Activated gamma-delta T cell treated with anti-CD3 and anti-CD28 coated beads, Interleukin-2, amount 50 U/mL, for 16 hours (primary cell): ENCODE measurements at regions not wholly inside any gene's neighbourhood (a gene's known extent, or its start where the extent isn't known, plus 50 kb on each side); places are given as distances from the start of the nearest gene placed in this dataset.

Experiments
- DNase-seq: peaks from one replicate; pipeline ENCODE4 v3.0.0-alpha.2; 2020; ENCODE audit warnings: low read depth

GRCh38 chr22:48880749-48881148 lies 946.9 kb downstream of the BRD1 start:
- DNase-seq, result no peak

DNA sequence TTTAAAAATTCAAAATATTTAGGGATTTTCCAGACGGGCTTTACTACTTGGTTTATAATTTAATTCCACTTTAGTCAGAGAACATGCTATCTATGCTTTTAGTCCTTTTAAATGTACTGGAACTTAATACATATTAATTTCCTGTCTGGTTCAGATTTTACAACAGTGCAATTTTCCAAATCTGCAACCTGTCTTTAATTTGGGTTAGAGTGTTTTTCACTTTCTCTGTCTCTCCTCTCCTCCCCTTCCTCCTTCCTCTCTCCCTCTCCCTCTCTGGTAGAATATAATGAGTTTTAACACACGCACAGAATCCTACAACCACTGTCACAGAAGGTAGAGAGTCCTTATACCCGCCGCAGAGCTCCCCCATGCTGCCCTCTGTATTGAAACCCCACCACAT lies 950.7 kb downstream of the BRD1 start:
- no peak for DNase-seq

- DNase-seq, result no peak
These were observed 952.7 kb downstream of the BRD1 start for GRCh38 chr22:48874956-48875355.

- DNase-seq, result no peak
These were observed 954.5 kb downstream of the BRD1 start for GRCh38 chr22:48873191-48873520.

DNA sequence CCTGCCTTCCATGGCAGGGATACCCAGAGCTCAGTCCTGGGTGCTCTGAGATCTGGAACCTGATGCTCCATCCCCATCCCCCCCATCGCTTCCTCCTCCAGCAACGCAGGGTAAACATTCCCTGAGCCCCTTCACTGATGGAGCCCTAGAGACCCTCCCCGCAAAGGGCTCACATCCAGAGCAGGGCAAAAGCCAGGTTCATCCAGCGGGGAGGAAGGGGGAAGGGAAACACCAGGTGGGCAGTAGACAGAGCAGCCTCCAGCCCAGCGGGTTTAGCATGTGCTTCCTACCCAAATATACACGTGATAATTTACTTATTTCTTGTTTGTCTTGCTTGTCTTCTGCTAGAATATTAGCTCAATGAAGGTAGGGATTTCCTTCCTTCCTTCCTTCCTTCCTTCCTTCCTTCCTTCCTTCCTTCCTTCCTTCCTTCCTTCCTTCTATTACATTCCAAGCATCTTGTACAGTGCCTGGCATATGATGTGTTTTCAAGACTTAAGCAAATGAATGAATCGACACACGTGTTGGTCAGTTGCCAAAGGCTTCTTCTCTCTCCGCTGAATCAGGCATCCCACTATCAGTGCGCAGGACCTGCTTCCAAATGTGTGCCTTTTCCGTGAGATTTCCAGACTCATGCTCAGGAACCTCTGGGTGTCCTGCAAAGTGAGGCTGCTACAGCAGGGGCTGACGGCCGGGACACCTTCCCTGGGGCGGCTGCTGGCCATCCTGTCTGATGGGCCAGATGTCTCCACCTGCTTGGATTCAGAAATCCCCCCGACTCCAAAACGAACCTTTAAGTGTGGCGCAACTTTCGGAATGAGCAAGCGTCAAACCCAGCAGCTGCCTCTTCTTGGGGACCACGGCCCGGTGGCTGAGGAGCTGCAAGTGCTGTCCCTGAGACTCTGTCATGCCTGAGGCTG lies 955.1 kb downstream of the BRD1 start:
- DNase-seq, result no peak

GRCh38 chr22:48871176-48871840 lies 956.4 kb downstream of the BRD1 start:
- no peak for DNase-seq

DNA sequence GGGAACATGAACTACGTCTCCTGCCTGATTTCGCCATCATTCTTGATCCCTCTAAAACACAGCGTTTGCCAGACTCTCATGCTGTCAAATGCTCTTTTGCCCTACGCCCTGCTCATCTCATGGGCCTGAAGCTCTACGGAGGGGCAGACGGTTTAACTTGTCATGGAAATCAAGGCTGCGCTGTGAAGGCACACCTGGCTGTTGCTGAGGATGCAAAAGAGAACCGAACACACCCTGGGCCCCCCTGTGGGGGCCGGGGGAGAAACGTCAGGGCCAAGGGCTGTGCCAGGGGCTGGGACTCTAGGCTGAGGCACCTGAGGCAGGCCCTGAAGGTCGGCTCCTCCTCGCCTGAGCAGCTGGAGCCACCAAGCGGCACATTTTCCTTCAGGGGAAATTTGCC lies 957.2 kb downstream of the BRD1 start:
- no peak for DNase-seq

- no peak for DNase-seq
These were observed 957.9 kb downstream of the BRD1 start for GRCh38 chr22:48869788-48870187.

DNA sequence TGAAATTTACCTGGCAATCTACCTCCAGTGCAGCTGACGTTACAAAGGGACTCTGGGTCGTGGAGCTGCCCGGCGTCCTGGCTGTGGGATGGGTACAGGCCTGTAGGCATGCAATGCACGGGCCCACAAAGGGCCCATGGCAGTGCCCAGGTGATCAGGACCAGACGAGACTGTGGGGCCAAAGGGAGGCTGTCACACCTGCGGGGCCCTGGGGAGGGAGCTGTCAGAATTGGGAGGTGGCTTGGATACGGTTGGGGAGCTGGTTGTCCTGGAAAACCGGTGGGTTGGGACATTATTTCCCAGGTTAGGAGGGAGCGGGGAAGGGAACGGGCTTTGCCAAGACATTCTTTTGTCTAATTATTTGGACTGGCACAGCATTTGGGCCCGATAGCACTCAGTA lies 958.5 kb downstream of the BRD1 start:
- no peak for DNase-seq

DNA sequence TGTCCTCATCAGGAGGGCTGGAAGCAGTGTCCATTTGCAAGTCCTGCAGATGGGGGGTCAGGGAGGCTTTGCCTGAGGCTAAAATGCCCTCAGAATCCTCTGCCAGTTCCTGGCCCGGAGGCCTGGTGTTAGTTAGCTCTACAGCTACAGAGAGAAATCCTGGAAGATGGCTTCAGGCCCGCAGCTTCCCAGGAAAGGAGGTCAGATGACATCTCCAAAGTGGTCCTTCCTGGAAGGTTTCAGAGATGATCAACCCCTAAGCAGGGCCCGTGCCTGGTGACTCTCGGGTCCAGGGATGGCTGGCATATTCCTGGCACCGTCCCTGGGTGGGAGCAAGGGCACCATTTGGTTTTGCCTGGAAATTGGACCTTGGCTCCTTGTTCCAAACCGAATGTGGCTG lies 959.1 kb downstream of the BRD1 start:
- no peak for DNase-seq

DNA sequence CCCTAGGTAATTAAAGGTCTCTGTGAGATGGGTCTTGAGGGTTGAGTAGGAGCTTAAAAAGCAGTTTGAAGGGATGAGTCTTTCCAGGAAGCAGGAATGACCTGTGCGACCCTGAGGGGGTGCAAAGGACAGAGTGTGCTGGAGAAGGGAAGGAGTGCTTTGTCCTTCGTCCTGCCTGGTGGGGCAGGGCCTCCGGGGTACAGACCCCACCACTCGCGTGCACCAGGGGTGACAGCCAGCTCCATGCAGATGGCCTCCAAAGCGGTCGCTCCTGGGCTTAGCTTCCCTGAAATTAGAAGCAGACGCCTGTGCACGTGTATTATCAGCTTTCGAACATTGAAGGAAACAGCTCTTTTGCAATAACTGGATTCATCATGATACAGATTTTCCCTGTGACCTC lies 959.8 kb downstream of the BRD1 start:
- DNase-seq, result no peak

DNA sequence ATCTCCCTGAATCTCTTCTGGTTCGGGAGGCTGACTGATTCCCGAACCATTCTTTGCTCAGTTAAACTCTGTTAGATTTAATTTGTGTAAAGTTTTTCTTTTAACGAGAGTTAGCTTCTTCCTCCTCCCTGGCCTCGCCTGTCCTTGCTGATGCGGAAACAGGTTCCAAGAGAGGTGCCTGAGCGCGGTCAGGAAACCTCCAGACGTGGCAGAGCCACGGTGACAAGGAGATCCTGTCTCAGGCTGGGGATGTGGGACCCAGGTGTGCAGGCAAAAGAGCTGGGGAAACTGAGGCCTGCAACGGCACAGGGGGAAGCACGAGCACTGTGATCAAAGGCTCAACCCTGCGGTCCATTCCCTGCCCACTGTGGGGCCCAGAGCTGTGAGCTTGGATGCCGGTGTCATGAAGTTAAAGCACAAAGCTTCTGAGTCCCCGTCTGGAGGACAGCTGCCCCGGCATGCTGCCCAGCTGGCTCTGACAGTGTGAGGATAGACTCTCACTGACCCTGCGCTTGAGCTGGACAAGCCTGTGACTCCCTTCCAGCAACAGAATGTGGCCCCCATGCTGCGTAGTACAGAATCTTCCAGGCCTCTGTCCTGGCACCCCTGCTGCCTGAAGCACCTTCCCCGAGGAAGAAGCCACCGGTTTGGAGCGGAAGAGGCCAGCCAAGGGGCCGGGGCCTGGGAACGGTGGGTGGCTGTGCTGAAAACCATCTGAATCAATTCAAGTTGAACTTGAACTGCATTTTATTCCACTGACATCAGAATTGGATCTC lies 960.6 kb downstream of the BRD1 start:
- no peak for DNase-seq

- DNase-seq, result no peak
These were observed 962.9 kb downstream of the BRD1 start for GRCh38 chr22:48864748-48865147.

- DNase-seq, result no peak
These were observed 963.6 kb downstream of the BRD1 start for GRCh38 chr22:48863965-48864528.

GRCh38 chr22:48860557-48860956 lies 967.1 kb downstream of the BRD1 start:
- no peak for DNase-seq

GRCh38 chr22:48858856-48859255 lies 968.8 kb downstream of the BRD1 start:
- DNase-seq, result no peak

DNA sequence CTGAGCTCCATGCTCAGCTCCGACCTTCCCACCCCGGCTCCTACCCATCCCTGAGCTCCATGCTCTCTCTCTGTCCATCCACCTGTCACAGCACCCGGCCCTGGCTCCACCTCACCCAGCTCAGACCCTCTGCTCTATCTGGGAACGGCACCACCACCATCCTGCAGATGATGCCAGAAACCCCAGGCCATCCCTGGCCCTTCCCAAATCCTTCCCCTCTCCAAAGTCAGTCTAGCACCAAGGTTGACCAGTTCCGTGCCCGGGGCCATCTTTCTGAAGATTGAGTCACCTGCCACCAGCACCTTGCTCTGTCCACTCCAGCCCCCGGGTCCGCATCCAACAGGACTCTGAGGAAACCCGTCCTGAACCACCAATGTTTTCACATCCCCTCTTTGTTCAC lies 969.6 kb downstream of the BRD1 start:
- DNase-seq, result no peak

DNA sequence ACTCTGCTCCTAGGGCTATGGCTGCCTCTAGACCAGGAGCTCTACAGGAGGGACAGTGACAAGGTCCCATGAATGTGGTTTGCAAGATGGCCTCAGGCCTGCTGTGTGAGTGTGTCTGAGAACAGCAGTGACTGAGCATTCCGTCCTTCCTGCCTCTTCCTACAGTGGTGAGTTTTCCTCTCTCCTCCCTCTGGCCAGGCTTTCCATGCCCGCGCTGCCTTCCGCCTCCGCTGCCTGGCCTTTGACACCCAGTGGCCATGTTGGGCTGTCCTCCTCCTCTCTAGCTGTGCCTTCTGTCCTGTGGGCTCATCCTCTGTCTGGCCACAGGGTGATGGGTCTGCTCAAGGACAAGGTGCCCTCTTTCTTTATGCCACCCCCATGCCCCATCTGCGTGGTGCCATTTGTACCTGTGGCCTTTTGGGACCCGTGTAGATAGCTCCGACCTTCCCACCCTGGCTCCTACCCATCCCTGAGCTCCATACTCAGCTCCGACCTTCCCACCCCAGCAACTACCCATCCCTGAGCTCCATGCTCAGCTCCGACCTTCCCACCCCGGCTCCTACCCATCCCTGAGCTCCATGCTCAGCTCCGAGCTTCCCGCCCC lies 970.4 kb downstream of the BRD1 start:
- no peak for DNase-seq

GRCh38 chr22:48856308-48856615 lies 971.4 kb downstream of the BRD1 start:
- no peak for DNase-seq

DNA sequence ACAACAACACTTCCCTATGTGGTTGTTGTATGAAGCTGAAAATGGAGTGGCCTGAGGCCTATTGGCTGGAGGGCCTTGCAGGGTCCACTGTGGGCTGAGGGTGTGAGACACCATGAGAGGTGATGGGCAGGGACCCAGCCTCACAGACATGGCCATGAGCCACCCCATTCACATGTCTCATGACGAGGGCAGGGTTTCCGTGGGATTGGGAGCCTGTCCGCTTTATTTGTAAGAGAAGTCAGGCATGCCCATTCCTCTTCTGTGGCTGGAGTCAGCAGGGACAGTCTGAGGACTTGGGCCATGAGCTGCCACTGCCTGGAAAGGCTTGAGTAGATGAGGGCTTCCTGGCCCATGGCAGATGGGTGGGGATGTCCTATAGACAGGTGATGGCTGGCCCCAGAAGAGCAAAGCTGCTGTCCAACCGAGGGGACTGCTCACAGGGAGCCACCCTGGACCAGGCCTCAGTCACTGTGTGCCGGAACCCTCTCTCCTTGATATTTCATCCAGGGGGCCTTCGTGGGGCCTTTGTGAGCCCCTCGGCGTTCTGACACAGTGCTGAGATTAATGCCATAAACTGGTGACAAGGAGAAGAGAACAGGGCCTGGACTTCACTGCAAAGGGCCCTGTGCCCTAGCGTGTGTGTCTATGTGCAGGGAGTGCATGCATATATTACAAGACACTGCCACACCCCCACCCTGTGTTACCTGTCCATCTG lies 971.9 kb downstream of the BRD1 start:
- no peak for DNase-seq

- DNase-seq, result no peak
These were observed 972.7 kb downstream of the BRD1 start for GRCh38 chr22:48855013-48855412.
